Left ventricle myocardium inferior (tissue), 1 donor: ENCODE measurements at regions not wholly inside any gene's neighbourhood (a gene's known extent, or its start where the extent isn't known, plus 50 kb on each side); places are given as distances from the start of the nearest gene placed in this dataset.
"Not testable (repeated sequence)": the region's sequence is repeated elsewhere in the genome, so short reads cannot be mapped to it uniquely, and the experiment has no call there.

Experiments used
- DNase-seq: peaks from one replicate; pipeline ENCODE4 v3.0.0-alpha.2; 2020
- H3K27ac ChIP-seq: fragments of 200-600 bp; replicated peaks from 2 replicates; pipeline ENCODE4 v1.8.0; 2021
- H3K27me3 ChIP-seq: fragments of 200-600 bp; 2 replicates; pipeline ENCODE4 v1.8.0; 2021; ENCODE audit warnings: low read depth
- H3K36me3 ChIP-seq: fragments of 200-600 bp; 2 replicates; pipeline ENCODE4 v1.8.0; 2021
- H3K4me1 ChIP-seq: fragments of 200-600 bp; 2 replicates; pipeline ENCODE4 v1.8.0; 2021
- H3K4me3 ChIP-seq: fragments of 200-600 bp; 2 replicates; pipeline ENCODE4 v1.8.0; 2021; ENCODE audit warnings: mild to moderate bottlenecking, moderate library complexity
- H3K9me3 ChIP-seq: fragments of 200-600 bp; replicated peaks from 2 replicates; pipeline ENCODE4 v1.8.0; 2021
- intact Hi-C: fragments of 100-400 bp; cut with micrococcal nuclease; formaldehyde crosslinking; loops from one replicate; pipeline ENCODE4 v1.11.0; 2022
- TF ChIP-seq, protein P1 (sequence below): fragments of 200-600 bp; IDR thresholded peaks from 2 replicates; pipeline ENCODE4 v1.8.0; 2021; ENCODE audit warnings: antibody characterized with exemption, mild to moderate bottlenecking, borderline replicate concordance
- donor health status: DM: no; HTN: yes; CAD: no; lungs with severe emphysema.

DNA sequence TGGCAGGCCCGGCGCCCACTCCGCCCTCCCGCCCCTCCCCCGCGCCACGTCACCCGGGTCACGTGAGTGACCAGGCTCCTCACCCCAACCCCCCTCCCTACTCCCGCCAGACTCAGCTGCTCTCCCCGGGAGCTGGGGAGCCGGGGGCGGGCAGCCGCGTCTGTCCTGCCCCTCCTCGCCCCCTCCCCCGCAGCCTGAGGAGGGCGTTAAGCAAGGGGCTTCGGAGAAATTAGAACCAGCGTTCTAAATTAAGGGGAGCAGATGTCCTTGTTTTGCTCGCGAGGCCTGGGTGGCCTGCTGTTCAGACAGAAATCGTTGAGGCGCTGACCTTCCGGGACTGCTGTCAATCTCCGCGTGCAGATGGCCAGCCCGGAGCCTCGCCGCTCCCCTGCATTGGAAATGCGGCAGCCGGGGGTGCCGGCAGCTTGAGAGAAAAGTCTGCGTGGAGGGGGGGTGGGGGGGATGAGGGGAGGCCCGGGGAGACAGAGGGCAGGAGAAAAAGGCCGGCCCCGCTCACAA, 102.2 kb upstream of the ZNF438 start:
- intact Hi-C loops = no loop called here
- peaks cover 37% of the 10 kb centered on the region for H3K4me1 ChIP-seq
- no peaks in the 10 kb centered on the region for H3K36me3 ChIP-seq
- H3K4me3 ChIP-seq = peak overlapping the region; percentile 66
- H3K27ac ChIP-seq = peak overlapping the region; percentile 92
- H3K27me3 ChIP-seq = no peaks in the 10 kb centered on the region
- no peaks in the 10 kb centered on the region for H3K9me3 ChIP-seq
- peak; percentile 88 for DNase-seq
- TF ChIP-seq, protein P1, sequence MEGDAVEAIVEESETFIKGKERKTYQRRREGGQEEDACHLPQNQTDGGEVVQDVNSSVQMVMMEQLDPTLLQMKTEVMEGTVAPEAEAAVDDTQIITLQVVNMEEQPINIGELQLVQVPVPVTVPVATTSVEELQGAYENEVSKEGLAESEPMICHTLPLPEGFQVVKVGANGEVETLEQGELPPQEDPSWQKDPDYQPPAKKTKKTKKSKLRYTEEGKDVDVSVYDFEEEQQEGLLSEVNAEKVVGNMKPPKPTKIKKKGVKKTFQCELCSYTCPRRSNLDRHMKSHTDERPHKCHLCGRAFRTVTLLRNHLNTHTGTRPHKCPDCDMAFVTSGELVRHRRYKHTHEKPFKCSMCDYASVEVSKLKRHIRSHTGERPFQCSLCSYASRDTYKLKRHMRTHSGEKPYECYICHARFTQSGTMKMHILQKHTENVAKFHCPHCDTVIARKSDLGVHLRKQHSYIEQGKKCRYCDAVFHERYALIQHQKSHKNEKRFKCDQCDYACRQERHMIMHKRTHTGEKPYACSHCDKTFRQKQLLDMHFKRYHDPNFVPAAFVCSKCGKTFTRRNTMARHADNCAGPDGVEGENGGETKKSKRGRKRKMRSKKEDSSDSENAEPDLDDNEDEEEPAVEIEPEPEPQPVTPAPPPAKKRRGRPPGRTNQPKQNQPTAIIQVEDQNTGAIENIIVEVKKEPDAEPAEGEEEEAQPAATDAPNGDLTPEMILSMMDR = no peak

GRCh38 chr10:31134311-31134952, 102.8 kb upstream of the ZNF438 start:
- no peaks in the 10 kb centered on the region for H3K36me3 ChIP-seq
- H3K27ac ChIP-seq = peak overlapping the region; percentile 92
- no peaks in the 10 kb centered on the region for H3K9me3 ChIP-seq
- H3K4me3 ChIP-seq = peak overlapping the region; percentile 66
- no peak for DNase-seq
- TF ChIP-seq, protein P1 = no peak
- no peaks in the 10 kb centered on the region for H3K27me3 ChIP-seq
- peaks cover 31% of the 10 kb centered on the region for H3K4me1 ChIP-seq
- intact Hi-C loops = no loop called here

DNA sequence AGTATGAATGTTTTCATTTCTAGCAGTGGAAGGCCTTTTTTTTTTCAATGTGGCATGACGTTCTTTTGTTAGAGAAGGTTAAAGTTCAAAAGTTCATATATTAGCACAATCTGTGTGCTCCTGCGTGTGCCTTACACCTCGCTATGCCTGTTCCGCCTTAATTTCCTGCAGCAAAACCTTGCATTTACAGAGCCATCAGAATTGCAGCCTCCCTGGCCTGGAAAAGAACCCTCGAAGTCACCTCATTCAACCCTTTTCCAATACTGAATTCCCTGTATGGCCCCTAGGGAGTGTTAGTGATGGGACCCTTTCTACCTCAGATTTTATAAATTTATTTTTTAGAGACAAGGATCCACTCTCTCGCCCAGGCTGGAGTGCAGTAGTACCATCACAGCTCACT, 103.5 kb upstream of the ZNF438 start:
- no peaks in the 10 kb centered on the region for H3K9me3 ChIP-seq
- peaks cover 29% of the 10 kb centered on the region for H3K4me1 ChIP-seq
- H3K36me3 ChIP-seq = no peaks in the 10 kb centered on the region
- no peak for DNase-seq
- intact Hi-C loops = no loop called here
- no peaks in the 10 kb centered on the region for H3K27me3 ChIP-seq
- peak overlapping the region; percentile 92 for H3K27ac ChIP-seq
- no peak overlapping the region for H3K4me3 ChIP-seq
- TF ChIP-seq, protein P1 = no peak

DNA sequence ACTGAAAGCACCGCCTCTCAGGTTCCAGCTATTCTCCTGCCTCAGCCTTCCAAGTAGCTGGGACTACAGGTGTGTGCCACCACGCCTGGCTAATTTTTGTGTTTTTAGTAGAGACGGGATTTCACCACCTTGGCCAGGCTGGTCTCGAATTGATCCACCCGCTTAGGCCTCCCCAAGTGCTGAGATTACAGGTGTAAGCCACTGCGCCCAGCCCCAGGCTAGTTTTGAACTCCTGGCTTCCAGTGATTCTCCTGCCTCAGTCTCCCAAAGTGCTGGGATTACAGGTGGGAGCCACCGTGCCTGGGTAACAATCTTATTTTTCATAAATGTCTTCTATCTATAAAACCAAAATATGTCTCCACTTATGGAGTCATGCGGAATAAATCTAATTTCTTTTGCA, 104.1 kb upstream of the ZNF438 start:
- DNase-seq, H3K27me3 ChIP-seq, intact Hi-C loops, H3K9me3 ChIP-seq, H3K4me3 ChIP-seq, H3K36me3 ChIP-seq: not testable (repeated sequence)
- peak overlapping the region; percentile 92 for H3K27ac ChIP-seq
- peaks cover 29% of the 10 kb centered on the region for H3K4me1 ChIP-seq

- H3K9me3 ChIP-seq = no peaks in the 10 kb centered on the region
- no peaks in the 10 kb centered on the region for H3K27me3 ChIP-seq
- intact Hi-C loops = no loop called here
- H3K4me3 ChIP-seq = no peak overlapping the region
- peaks cover 29% of the 10 kb centered on the region for H3K4me1 ChIP-seq
- peak overlapping the region; percentile 41 for H3K27ac ChIP-seq
- TF ChIP-seq, protein P1 = no peak
- no peak for DNase-seq
- no peaks in the 10 kb centered on the region for H3K36me3 ChIP-seq
Measured at GRCh38 chr10:31136386-31136785, 104.7 kb upstream of the ZNF438 start.
